Stimulated activated CD8-positive, alpha-beta memory T cell treated with anti-CD3 and anti-CD28 coated beads, Interleukin-12 subunit alpha, Interleukin-12 subunit beta, amount 100 ng/mL, for 1 hour (primary cell): ENCODE measurements at regions not wholly inside any gene's neighbourhood (a gene's known extent, or its start where the extent isn't known, plus 50 kb on each side); places are given as distances from the start of the nearest gene placed in this dataset.

ENCODE experiments used
- DNase-seq: peaks from one replicate; pipeline ENCODE4 v3.0.0-alpha.2; 2020; ENCODE audit warnings: low read depth

- DNase-seq, result no peak
Measured at GRCh38 chr20:57914205-57914604, 204.4 kb upstream of the PMEPA1 start.

GRCh38 chr20:57913156-57913930, 203.5 kb upstream of the PMEPA1 start:
- no peak for DNase-seq

- no peak for DNase-seq
Measured at GRCh38 chr20:57912227-57912582, 202.4 kb upstream of the PMEPA1 start.

- DNase-seq, result no peak
Measured at GRCh38 chr20:57911512-57912226, 201.9 kb upstream of the PMEPA1 start.

GRCh38 chr20:57910716-57911115, 200.9 kb upstream of the PMEPA1 start:
- no peak for DNase-seq

GRCh38 chr20:57909763-57910331, 200.0 kb upstream of the PMEPA1 start:
- no peak for DNase-seq

GRCh38 chr20:57908704-57909630, 199.2 kb upstream of the PMEPA1 start:
- DNase-seq, result no peak

GRCh38 chr20:57908226-57908625, 198.4 kb upstream of the PMEPA1 start:
- no peak for DNase-seq

- DNase-seq, result no peak
Measured at GRCh38 chr20:57907131-57908000, 197.6 kb upstream of the PMEPA1 start.

- no peak for DNase-seq
Measured at GRCh38 chr20:57905448-57905847, 195.6 kb upstream of the PMEPA1 start.

- DNase-seq, result no peak
Measured at GRCh38 chr20:57904314-57905105, 194.7 kb upstream of the PMEPA1 start.

- no peak for DNase-seq
Measured at GRCh38 chr20:57902473-57902872, 192.7 kb upstream of the PMEPA1 start.

GRCh38 chr20:57901526-57901925, 191.7 kb upstream of the PMEPA1 start:
- DNase-seq, result no peak

GRCh38 chr20:57900226-57900905, 190.6 kb upstream of the PMEPA1 start:
- no peak for DNase-seq

- no peak for DNase-seq
Measured at GRCh38 chr20:57899554-57899953, 189.7 kb upstream of the PMEPA1 start.

GRCh38 chr20:57898332-57898731, 188.5 kb upstream of the PMEPA1 start:
- no peak for DNase-seq

GRCh38 chr20:57897891-57898290, 188.1 kb upstream of the PMEPA1 start:
- no peak for DNase-seq

GRCh38 chr20:57897156-57897874, 187.5 kb upstream of the PMEPA1 start:
- no peak for DNase-seq

GRCh38 chr20:57896563-57896962, 186.7 kb upstream of the PMEPA1 start:
- DNase-seq, result no peak
